A549 (cell line): ENCODE measurements at regions not wholly inside any gene's neighbourhood (a gene's known extent, or its start where the extent isn't known, plus 50 kb on each side); places are given as distances from the start of the nearest gene placed in this dataset.

Source experiments
- ATAC-seq, 2 experiments: fragments of 200-7000 bp in 1 of 2; fragments of >200 bp in 1 of 2; cut with Nextera tagmentation in 1 of 2; cut with Tn5 transposase in 1 of 2; 3 replicates each; pipeline versions ENCODE4 v1.8.0 to v1.9.1; 2018 to 2020; ENCODE audit warnings: mild to moderate bottlenecking in 1 of 2, moderate library complexity in 1 of 2
- CTCF ChIA-PET: fragments of 300-600 bp; sonication (Branson Sonifier 250); formaldehyde crosslinking; extraction: SDS; loops from one replicate; lab custom pipeline; 2021; ENCODE audit warnings: antibody characterized with exemption, inconsistent platforms; lab: Yijun Ruan, JAX
- POLR2A ChIA-PET: fragments of 350-600 bp; formaldehyde crosslinking; extraction: SDS; loops from one replicate; lab custom pipeline; 2021; ENCODE audit warnings: antibody characterized with exemption, inconsistent platforms; lab: Yijun Ruan, JAX
- DNase-seq, 2 experiments: peaks; one replicate each; pipeline versions ENCODE4 v3.0.0 to v3.0.0-alpha.2; 2011 to 2016; ENCODE audit warnings: low read depth in 1 of 2, low spot score in 1 of 2
- FAIRE-seq: peaks from 2 replicates; lab custom pipeline; 2011; peaks lifted over from hg19 to GRCh38; lab: Jason Lieb, UNC
- H3K27ac ChIP-seq, 2 experiments: fragments of >200 bp; sonication (Bioruptor Twin); formaldehyde crosslinking; 3 replicates each; pipeline ENCODE4 v1.5.1; 2016 to 2017
- H3K4me1 ChIP-seq: fragments of >200 bp; sonication (Bioruptor Twin); formaldehyde crosslinking; 3 replicates; pipeline ENCODE4 v1.6.1; 2016
- H3K4me2 ChIP-seq: fragments of >200 bp; sonication (Bioruptor Twin); formaldehyde crosslinking; 3 replicates; pipeline ENCODE4 v1.6.1; 2016
- H3K4me3 ChIP-seq: fragments of >200 bp; sonication (Bioruptor Twin); formaldehyde crosslinking; 3 replicates; pipeline ENCODE4 v1.5.1; 2016
- H3K9me3 ChIP-seq: fragments of >200 bp; sonication (Bioruptor Twin); formaldehyde crosslinking; 3 replicates; pipeline ENCODE4 v1.6.1; 2016
- ATOH8 ChIP-seq: fragments of 250-450 bp; sonication (Bioruptor Pico); IDR thresholded peaks from 2 replicates; pipeline ENCODE4 v1.5.0; 2020; ENCODE audit warnings: low read depth, mild to moderate bottlenecking, moderate library complexity
- BHLHE40 ChIP-seq: IDR thresholded peaks from 2 replicates; pipeline ENCODE4 v1.6.1; 2012; ENCODE audit warnings: low read depth, low read length, inconsistent platforms
- CBX2 ChIP-seq: fragments of 200-600 bp; sonication (generic); IDR thresholded peaks from 2 replicates; pipeline ENCODE4 v1.6.1; 2016; ENCODE audit warnings: low read depth, mild to moderate bottlenecking, borderline replicate concordance
- CBX8 ChIP-seq: fragments of 200-600 bp; sonication (generic); IDR thresholded peaks from 2 replicates; pipeline ENCODE4 v1.6.1; 2016
- CEBPB ChIP-seq, 2 experiments: fragments of >200 bp in 1 of 2; sonication (Bioruptor Twin) in 1 of 2; formaldehyde crosslinking in 1 of 2; IDR thresholded peaks; 2 replicates each; pipeline ENCODE4 v1.6.1; 2012 to 2016
- CHD2 ChIP-seq: fragments of 150-350 bp; IDR thresholded peaks from 2 replicates; pipeline ENCODE4 v1.6.1; 2014; ENCODE audit warnings: low read length; ENCODE audit not compliant: partially characterized antibody
- CHD4 ChIP-seq: fragments of 200-600 bp; sonication (generic); IDR thresholded peaks from 2 replicates; pipeline ENCODE4 v1.6.1; 2016; ENCODE audit warnings: antibody characterized with exemption, mild to moderate bottlenecking, borderline replicate concordance
- E2F6 ChIP-seq: IDR thresholded peaks from 2 replicates; pipeline ENCODE4 v1.6.1; 2012; ENCODE audit warnings: low read depth, borderline replicate concordance
- EHMT2 ChIP-seq: fragments of 200-600 bp; sonication (generic); IDR thresholded peaks from 2 replicates; pipeline ENCODE4 v1.6.1; 2016; ENCODE audit warnings: antibody characterized with exemption, low read depth, mild to moderate bottlenecking, moderate library complexity
- ESRRA ChIP-seq: fragments of 150-350 bp; IDR thresholded peaks from 2 replicates; pipeline ENCODE4 v1.6.1; 2014; ENCODE audit warnings: mild to moderate bottlenecking, low read length, borderline replicate concordance
- FOSL2 ChIP-seq, 2 experiments: fragments of 450-650 bp in 1 of 2; fragments of >200 bp in 1 of 2; sonication (Bioruptor Twin) in 1 of 2; formaldehyde crosslinking; IDR thresholded peaks; 2 replicates each; pipeline versions ENCODE4 v1.5.0 to v1.6.1; 2016 to 2020; ENCODE audit warnings: mild to moderate bottlenecking in 1 of 2, moderate library complexity in 1 of 2
- FOXS1 ChIP-seq: fragments of 250-450 bp; sonication (Bioruptor Pico); IDR thresholded peaks from 2 replicates; pipeline ENCODE4 v1.5.0; 2020; ENCODE audit warnings: mild to moderate bottlenecking, moderate library complexity
- HEYL ChIP-seq: fragments of 250-450 bp; sonication (Bioruptor Pico); IDR thresholded peaks from 2 replicates; pipeline ENCODE4 v1.8.0; 2021; ENCODE audit warnings: mild to moderate bottlenecking, moderate library complexity
- HOXA7 ChIP-seq: fragments of 250-450 bp; sonication (Bioruptor Pico); IDR thresholded peaks from 2 replicates; pipeline ENCODE4 v1.5.0; 2020; ENCODE audit warnings: mild to moderate bottlenecking, moderate library complexity
- HOXB5 ChIP-seq: fragments of 250-450 bp; sonication (Bioruptor Pico); IDR thresholded peaks from 2 replicates; pipeline ENCODE4 v1.5.0; 2020; ENCODE audit warnings: mild to moderate bottlenecking, moderate library complexity
- JUNB ChIP-seq: fragments of >200 bp; sonication (Bioruptor Twin); formaldehyde crosslinking; IDR thresholded peaks from 2 replicates; pipeline ENCODE4 v1.6.1; 2016
- KDM1A ChIP-seq: fragments of 200-600 bp; sonication (generic); IDR thresholded peaks from 2 replicates; pipeline ENCODE4 v1.6.1; 2016; ENCODE audit warnings: low read depth, mild to moderate bottlenecking
- KDM5A ChIP-seq: fragments of 200-600 bp; sonication (generic); IDR thresholded peaks from 2 replicates; pipeline ENCODE4 v1.6.1; 2016; ENCODE audit warnings: antibody characterized with exemption, mild to moderate bottlenecking
- MAFK ChIP-seq: fragments of 450-650 bp; IDR thresholded peaks from 2 replicates; pipeline ENCODE4 v1.6.1; 2014; ENCODE audit not compliant: partially characterized antibody
- NFE2L2 ChIP-seq: fragments of 150-350 bp; conservative IDR thresholded peaks from 2 replicates; pipeline ENCODE4 v1.6.1; 2014; ENCODE audit warnings: low read length
- POLR2A ChIP-seq: IDR thresholded peaks from 2 replicates; pipeline ENCODE4 v1.6.1; 2012; ENCODE audit warnings: mild to moderate bottlenecking, low read length
- POLR2AphosphoS2 ChIP-seq: conservative IDR thresholded peaks from 2 replicates; pipeline ENCODE4 v1.6.1; 2012; ENCODE audit warnings: low read length, improper control_type of control experiment, inconsistent platforms
- RFX5 ChIP-seq: fragments of 450-650 bp; IDR thresholded peaks from 2 replicates; pipeline ENCODE4 v1.7.1; 2014; ENCODE audit warnings: antibody characterized with exemption, mild to moderate bottlenecking, moderate library complexity
- SREBF2 ChIP-seq: fragments of 450-650 bp; IDR thresholded peaks from 2 replicates; pipeline ENCODE4 v1.6.1; 2014; ENCODE audit warnings: mild to moderate bottlenecking, moderate library complexity
- TP53 ChIP-seq: fragments of 250-450 bp; sonication (Bioruptor Pico); IDR thresholded peaks from 2 replicates; pipeline ENCODE4 v1.5.0; 2021; ENCODE audit warnings: mild to moderate bottlenecking, moderate library complexity
- USF2 ChIP-seq: fragments of 450-650 bp; IDR thresholded peaks from 2 replicates; pipeline ENCODE4 v1.6.1; 2014; ENCODE audit warnings: antibody characterized with exemption
- ZC3H11A ChIP-seq: fragments of 450-650 bp; IDR thresholded peaks from 2 replicates; pipeline ENCODE4 v1.6.1; 2014; ENCODE audit warnings: antibody characterized with exemption, mild to moderate bottlenecking
- ZFP36 ChIP-seq: fragments of 450-650 bp; IDR thresholded peaks from 2 replicates; pipeline ENCODE4 v1.6.1; 2014; ENCODE audit warnings: borderline replicate concordance; ENCODE audit not compliant: partially characterized antibody
- ZNF302 ChIP-seq: fragments of 250-450 bp; sonication (Bioruptor Pico); IDR thresholded peaks from 2 replicates; pipeline ENCODE4 v1.9.0; 2021; ENCODE audit warnings: inconsistent platforms, mild to moderate bottlenecking, moderate library complexity
- ZSCAN20 ChIP-seq: fragments of 250-450 bp; sonication (Bioruptor Pico); IDR thresholded peaks from 2 replicates; pipeline ENCODE4 v1.8.0; 2022; ENCODE audit warnings: mild to moderate bottlenecking, moderate library complexity
- WGBS: methylation state at CpG from one replicate; pipeline ENCODE4 v1.1.6; 2017; ENCODE audit errors: missing lambda C conversion rate; 5-methylcytosine and 5-hydroxymethylcytosine counted together

DNA sequence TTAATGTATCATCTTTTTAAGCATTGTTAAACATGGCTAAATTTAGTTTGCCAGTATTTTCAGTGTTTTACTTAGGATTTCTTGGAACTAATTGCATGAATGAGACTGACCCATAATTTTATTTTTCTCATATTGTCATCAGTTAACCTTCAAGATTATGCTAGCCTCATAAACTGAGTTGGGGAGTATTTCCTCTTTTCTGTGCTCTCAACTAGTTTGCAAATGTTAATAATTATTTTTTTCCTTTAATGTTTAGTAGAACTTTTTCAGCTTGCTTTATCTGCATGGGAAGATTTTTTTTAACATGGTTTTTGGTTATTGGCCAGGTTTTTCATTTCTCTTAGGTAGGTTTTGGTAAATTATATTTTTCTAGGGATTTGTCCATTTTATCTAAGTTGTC lies 235.4 kb upstream of the SESN3 start (continued):
- TF ChIP-seq KDM1A (no peak), ZC3H11A (no peak), HOXA7 (no peak)

GRCh38 chr11:95465887-95466286 lies 234.9 kb upstream of the SESN3 start:
- CTCF ChIA-PET, result no interaction called here

DNA sequence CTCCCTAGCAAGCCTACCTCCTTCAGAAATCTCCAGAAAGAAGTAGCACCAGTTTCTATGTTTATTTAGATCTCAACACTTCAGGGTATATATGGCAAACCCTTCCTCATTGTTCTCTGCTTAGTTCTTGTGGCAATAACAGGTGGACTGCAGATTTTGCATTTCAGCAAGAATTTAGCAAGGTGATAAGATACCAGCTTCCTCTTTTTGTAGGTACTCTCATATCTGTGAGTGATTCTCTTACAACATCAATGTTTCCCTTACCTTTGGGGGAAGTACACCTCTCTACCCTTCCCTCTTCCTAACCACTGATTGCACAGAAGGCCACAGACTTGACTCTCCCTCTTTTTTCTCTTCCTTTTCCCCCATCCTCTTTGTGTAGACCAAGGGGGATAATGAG lies 230.9 kb upstream of the SESN3 start:
- TF ChIP-seq CHD2 (no peak), POLR2A (no peak), TP53 (CRISPR knock-in tag) (no peak), HEYL (CRISPR knock-in tag) (no peak), ZFP36 (no peak), CBX2 (no peak), KDM5A (no peak), CBX8 (no peak), CEBPB (IDR thresholded peaks at IDR 0.05) (no peak), JUNB (no peak), ZNF302 (CRISPR knock-in tag) (no peak), EHMT2 (no peak)
- FAIRE-seq, result no peak
- CTCF ChIA-PET, result no interaction called here
- H3K9me3 ChIP-seq, result no peaks in the 10 kb centered on the region
- H3K27ac ChIP-seq, result no peak overlapping the region
- no peak overlapping the region for H3K4me2 ChIP-seq
- no peaks in the 10 kb centered on the region for H3K4me1 ChIP-seq
- POLR2A ChIA-PET, result no interaction called here
- no peak overlapping the region for H3K4me3 ChIP-seq
- no peak for DNase-seq
- ATAC-seq, result no peak

More at GRCh38 chr11:95465887-95466286, 234.9 kb upstream of the SESN3 start:
- WGBS, result 79% methylated on average over 7 of the region's 7 CpGs
- Histone ChIP-seq H3K4me2 (no peak overlapping the region), H3K4me3 (no peak overlapping the region), H3K27ac (no peak overlapping the region), H3K4me1 (no peaks in the 10 kb centered on the region), H3K9me3 (no peaks in the 10 kb centered on the region)
- no peak for ATAC-seq
- no peak for FAIRE-seq
- TF ChIP-seq EHMT2, result no peak
- TF ChIP-seq RFX5, result no peak
- TF ChIP-seq E2F6, result no peak
- TF ChIP-seq HEYL (CRISPR knock-in tag), result no peak
- DNase-seq, result no peak
- POLR2A ChIA-PET, result no interaction called here

GRCh38 chr11:95461348-95461747 lies 230.3 kb upstream of the SESN3 start:
- POLR2A ChIA-PET, result no interaction called here
- no peak overlapping the region for H3K4me2 ChIP-seq
- WGBS, result 8% methylated on average over 2 of the region's 2 CpGs
- no peak overlapping the region for H3K27ac ChIP-seq
- no peak for TF ChIP-seq ZNF302 (CRISPR knock-in tag)
- TF ChIP-seq NFE2L2, result no peak
- no peak for TF ChIP-seq ZSCAN20
- no peak for TF ChIP-seq FOSL2 (IDR thresholded peaks at IDR 0.05)
- TF ChIP-seq FOSL2 (CRISPR knock-in tag; IDR thresholded peaks at IDR 0.05), result no peak
- TF ChIP-seq ZFP36, result no peak
- TF ChIP-seq BHLHE40, result no peak
- TF ChIP-seq SREBF2, result no peak
- no peak for TF ChIP-seq ESRRA
- no peak for TF ChIP-seq FOXS1 (CRISPR knock-in tag)
- TF ChIP-seq HEYL (CRISPR knock-in tag), result no peak
- no peak for TF ChIP-seq POLR2AphosphoS2
- no peak for TF ChIP-seq ATOH8 (CRISPR knock-in tag)
- TF ChIP-seq ZC3H11A, result no peak
- TF ChIP-seq HOXB5 (CRISPR knock-in tag), result no peak
- TF ChIP-seq USF2, result no peak
- no peak for TF ChIP-seq MAFK
- TF ChIP-seq CHD4, result no peak
- TF ChIP-seq, all 56 proteins: peak for 0
- CTCF ChIA-PET, result no interaction called here
- no peaks in the 10 kb centered on the region for H3K4me1 ChIP-seq
- DNase-seq (no peak), FAIRE-seq (no peak), ATAC-seq (no peak)
- no peak overlapping the region for H3K4me3 ChIP-seq
- no peaks in the 10 kb centered on the region for H3K9me3 ChIP-seq
